SU-DHL-6 (cell line): ENCODE measurements at regions not wholly inside any gene's neighbourhood (a gene's known extent, or its start where the extent isn't known, plus 50 kb on each side); places are given as distances from the start of the nearest gene placed in this dataset.

ENCODE experiments used
- H2AFZ ChIP-seq: fragments of 200-600 bp; sonication (generic); 2 replicates; pipeline ENCODE4 v1.6.1; 2014; ENCODE audit warnings: low read depth, mild to moderate bottlenecking, moderate library complexity, mixed read lengths, antibody characterized with exemption, low read length; ENCODE audit not compliant: severe bottlenecking
- H3F3A ChIP-seq: fragments of 200-600 bp; shearing (Covaris generic); 2 replicates; pipeline ENCODE4 v1.6.0; 2016; ENCODE audit warnings: antibody characterized with exemption, mild to moderate bottlenecking; ENCODE audit not compliant: insufficient read depth
- H3K27ac ChIP-seq: fragments of 200-600 bp; sonication (generic); 2 replicates; pipeline ENCODE4 v1.5.1; 2016; ENCODE audit warnings: low read depth, mild to moderate bottlenecking, low read length, moderate library complexity, mixed read lengths
- H3K27me3 ChIP-seq: fragments of 200-600 bp; sonication (generic), shearing (Covaris generic); 2 replicates; pipeline ENCODE4 v1.6.0; 2014; ENCODE audit warnings: mild to moderate bottlenecking, low read length
- H3K36me3 ChIP-seq: fragments of 200-600 bp; sonication (generic); 2 replicates; pipeline ENCODE4 v1.6.1; 2014; ENCODE audit warnings: mild to moderate bottlenecking, low read length, mixed read lengths
- H3K4me2 ChIP-seq: fragments of 300-600, 200-600 bp; shearing (Covaris generic), sonication (generic); 2 replicates; pipeline ENCODE4 v1.6.0; 2014; ENCODE audit warnings: low read length, low read depth, mild to moderate bottlenecking; ENCODE audit not compliant: poor library complexity, severe bottlenecking
- H3K4me3 ChIP-seq: fragments of 200-600 bp; sonication (generic); 2 replicates; pipeline ENCODE4 v1.5.1; 2014; ENCODE audit warnings: antibody characterized with exemption, low read length, mild to moderate bottlenecking, mixed read lengths; ENCODE audit not compliant: insufficient read depth, poor library complexity, severe bottlenecking
- H3K79me2 ChIP-seq: fragments of 200-600 bp; sonication (generic); 2 replicates; pipeline ENCODE4 v1.6.1; 2014; ENCODE audit warnings: mild to moderate bottlenecking, low read length, moderate library complexity; ENCODE audit not compliant: insufficient read depth
- H3K9ac ChIP-seq: fragments of 200-600 bp; sonication (generic); 2 replicates; pipeline ENCODE4 v1.7.0; 2014; ENCODE audit warnings: mild to moderate bottlenecking, low read length
- H3K9me2 ChIP-seq: fragments of 200-600 bp; sonication (generic); replicated peaks from 2 replicates; pipeline ENCODE4 v1.6.1; 2014; ENCODE audit warnings: low read length; ENCODE audit not compliant: insufficient read depth
- H3K9me3 ChIP-seq: fragments of 200-600 bp; sonication (generic); 2 replicates; pipeline ENCODE4 v1.6.1; 2014; ENCODE audit warnings: low read length, mixed read lengths; ENCODE audit not compliant: insufficient read depth
- H4K20me1 ChIP-seq: fragments of 200-600 bp; sonication (generic); 2 replicates; pipeline ENCODE4 v1.6.1; 2014; ENCODE audit warnings: low read depth, mild to moderate bottlenecking, antibody characterized with exemption, low read length, moderate library complexity, mixed read lengths
- EZH2phosphoT487 ChIP-seq: fragments of 200-600 bp; sonication (generic), shearing (Covaris generic); conservative IDR thresholded peaks from 2 replicates; pipeline ENCODE4 v1.6.1; 2018; ENCODE audit warnings: mild to moderate bottlenecking, antibody characterized with exemption, low read length, moderate library complexity, mixed read lengths
- TF ChIP-seq, protein P1 (sequence below): fragments of 200-600 bp; sonication (generic); IDR thresholded peaks from one replicate; pipeline ENCODE4 v1.5.1; 2017; ENCODE audit warnings: antibody characterized with exemption, mild to moderate bottlenecking, low read length, moderate library complexity; ENCODE audit not compliant: insufficient read depth, poor library complexity, severe bottlenecking

DNA sequence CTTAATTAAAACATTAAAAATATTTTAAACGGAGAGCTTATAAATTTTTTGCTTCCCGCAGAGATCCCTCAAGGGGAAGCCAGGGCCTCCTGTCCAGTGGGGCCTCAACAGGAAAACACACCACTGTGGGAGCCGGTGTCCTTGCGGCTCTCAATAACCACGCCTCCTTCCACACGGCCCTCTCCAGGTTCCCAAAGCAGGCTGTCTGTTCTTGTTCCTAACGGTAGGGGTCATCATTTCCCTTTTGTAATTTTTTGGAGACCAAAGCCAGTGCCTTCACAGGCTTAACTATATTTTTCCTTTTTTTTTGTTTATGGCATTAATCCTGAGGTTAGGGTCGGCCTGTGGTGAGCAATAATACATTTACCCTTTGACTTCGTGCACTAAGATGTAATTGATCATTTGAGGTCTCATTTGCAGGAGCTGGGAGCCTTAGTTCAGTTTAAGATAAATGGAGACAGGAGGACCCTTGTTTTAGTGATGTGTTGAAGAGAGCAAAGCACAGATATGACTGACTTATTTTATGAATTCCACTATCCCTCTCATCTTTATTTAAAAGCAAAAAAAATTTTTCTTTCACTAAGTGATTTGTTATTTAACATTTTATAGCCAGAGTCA lies 77.5 kb upstream of the N4BP1 start:
- Histone ChIP-seq H2AFZ (peak overlapping the region; percentile 69), H3K79me2 (no peaks in the 10 kb centered on the region), H3K4me2 (no peak overlapping the region), H3K9me2 (no peaks in the 10 kb centered on the region), H3K36me3 (no peaks in the 10 kb centered on the region), H3K9me3 (no peaks in the 10 kb centered on the region), H3K4me3 (no peak overlapping the region), H3K9ac (peak overlapping the region; percentile 19; the same call in 1 of the 2 replicates), H3K27ac (no peak overlapping the region), H3K27me3 (no peaks in the 10 kb centered on the region), H4K20me1 (no peaks in the 10 kb centered on the region), H3F3A (no peaks in the 10 kb centered on the region)
- TF ChIP-seq, protein P1, sequence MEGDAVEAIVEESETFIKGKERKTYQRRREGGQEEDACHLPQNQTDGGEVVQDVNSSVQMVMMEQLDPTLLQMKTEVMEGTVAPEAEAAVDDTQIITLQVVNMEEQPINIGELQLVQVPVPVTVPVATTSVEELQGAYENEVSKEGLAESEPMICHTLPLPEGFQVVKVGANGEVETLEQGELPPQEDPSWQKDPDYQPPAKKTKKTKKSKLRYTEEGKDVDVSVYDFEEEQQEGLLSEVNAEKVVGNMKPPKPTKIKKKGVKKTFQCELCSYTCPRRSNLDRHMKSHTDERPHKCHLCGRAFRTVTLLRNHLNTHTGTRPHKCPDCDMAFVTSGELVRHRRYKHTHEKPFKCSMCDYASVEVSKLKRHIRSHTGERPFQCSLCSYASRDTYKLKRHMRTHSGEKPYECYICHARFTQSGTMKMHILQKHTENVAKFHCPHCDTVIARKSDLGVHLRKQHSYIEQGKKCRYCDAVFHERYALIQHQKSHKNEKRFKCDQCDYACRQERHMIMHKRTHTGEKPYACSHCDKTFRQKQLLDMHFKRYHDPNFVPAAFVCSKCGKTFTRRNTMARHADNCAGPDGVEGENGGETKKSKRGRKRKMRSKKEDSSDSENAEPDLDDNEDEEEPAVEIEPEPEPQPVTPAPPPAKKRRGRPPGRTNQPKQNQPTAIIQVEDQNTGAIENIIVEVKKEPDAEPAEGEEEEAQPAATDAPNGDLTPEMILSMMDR = peak; percentile 58
- TF ChIP-seq EZH2phosphoT487 = no peak

DNA sequence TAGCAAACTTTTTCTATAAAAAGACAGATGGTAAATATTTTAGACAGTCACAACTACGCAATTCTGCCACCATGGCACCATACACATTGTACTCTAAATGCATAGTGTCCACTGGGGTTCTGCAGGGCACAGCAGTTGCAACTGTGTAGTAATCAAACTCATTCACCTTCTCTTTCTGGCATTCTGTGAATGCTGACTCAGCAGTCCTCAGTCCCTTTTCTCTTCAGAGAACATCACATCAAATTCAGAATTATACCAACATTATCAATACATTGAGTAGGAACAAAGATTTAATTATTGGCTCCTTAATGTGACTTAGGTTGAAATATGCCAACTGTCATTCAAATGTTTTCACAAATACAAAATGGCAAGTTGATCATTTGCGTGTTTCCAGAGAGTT lies 74.2 kb upstream of the N4BP1 start:
- Histone ChIP-seq H2AFZ (no peak overlapping the region), H3K27me3 (no peaks in the 10 kb centered on the region), H3K36me3 (no peaks in the 10 kb centered on the region), H4K20me1 (no peaks in the 10 kb centered on the region), H3K27ac (no peak overlapping the region), H3K4me2 (no peak overlapping the region), H3K9ac (no peak overlapping the region), H3K9me3 (no peaks in the 10 kb centered on the region), H3K79me2 (no peaks in the 10 kb centered on the region), H3K9me2 (no peaks in the 10 kb centered on the region), H3F3A (no peaks in the 10 kb centered on the region), H3K4me3 (no peak overlapping the region)
- no peak for TF ChIP-seq EZH2phosphoT487
- TF ChIP-seq, protein P1 = no peak

DNA sequence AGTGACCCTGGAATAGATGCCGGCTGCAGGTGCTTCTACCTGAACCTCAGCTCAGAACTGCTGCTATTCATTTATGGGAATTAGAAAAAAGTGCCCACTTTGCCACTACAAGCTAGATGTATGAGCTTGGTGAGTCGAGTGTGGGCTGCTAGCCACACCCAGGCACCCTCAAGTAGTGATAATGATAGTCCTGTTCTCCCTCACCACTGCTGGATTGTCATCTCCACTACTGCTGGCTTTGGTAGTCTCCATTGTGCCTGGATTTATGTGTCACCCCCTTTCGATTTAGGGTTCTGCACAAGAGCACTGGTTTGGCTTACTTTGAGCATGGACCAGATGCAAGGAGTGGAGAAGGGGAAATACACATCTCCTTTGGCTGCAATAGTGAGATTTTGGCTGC lies 73.0 kb upstream of the N4BP1 start:
- Histone ChIP-seq H3F3A (no peaks in the 10 kb centered on the region), H3K79me2 (no peaks in the 10 kb centered on the region), H3K9me2 (no peaks in the 10 kb centered on the region), H3K27me3 (no peaks in the 10 kb centered on the region), H3K4me3 (no peak overlapping the region), H3K27ac (no peak overlapping the region), H3K9me3 (no peaks in the 10 kb centered on the region), H3K4me2 (no peak overlapping the region), H2AFZ (no peak overlapping the region), H3K36me3 (no peaks in the 10 kb centered on the region), H3K9ac (no peak overlapping the region), H4K20me1 (no peaks in the 10 kb centered on the region)
- TF ChIP-seq EZH2phosphoT487 = no peak
- TF ChIP-seq, protein P1 = no peak
